Thyroid gland (tissue), 4 donors: ENCODE measurements at regions not wholly inside any gene's neighbourhood (a gene's known extent, or its start where the extent isn't known, plus 50 kb on each side); places are given as distances from the start of the nearest gene placed in this dataset.

ENCODE experiments used
- DNase-seq, 2 donors: peaks; one replicate each; pipeline ENCODE4 v3.0.0-alpha.2; 2019
- H3K27ac ChIP-seq, 3 donors: fragments of 200-600 bp; sonication (generic); 1 replicate in 2 of 3; 2 replicates in 1 of 3; pipeline ENCODE4 v1.5.1; 2016 to 2019; ENCODE audit warnings: mild to moderate bottlenecking in 1 of 3, moderate library complexity in 1 of 3
- H3K27me3 ChIP-seq: fragments of 200-600 bp; sonication (generic); one replicate; pipeline ENCODE4 v1.5.1; 2019
- H3K36me3 ChIP-seq, 2 donors: fragments of 200-600 bp; sonication (generic); one replicate each; pipeline ENCODE4 v1.5.1; 2016 to 2019
- H3K4me1 ChIP-seq, 2 donors: fragments of 200-600 bp; sonication (generic); one replicate each; pipeline ENCODE4 v1.5.1; 2017 to 2019
- H3K4me3 ChIP-seq, 3 donors: fragments of 200-600 bp; sonication (generic); replicated peaks in 1 of 3; 1 replicate in 2 of 3; 2 replicates in 1 of 3; pipeline ENCODE4 v1.5.1; 2016; ENCODE audit warnings: mild to moderate bottlenecking in 1 of 3
- H3K9me3 ChIP-seq: fragments of 200-600 bp; sonication (generic); one replicate; pipeline ENCODE4 v1.5.1; 2017
- POLR2A ChIP-seq, 2 donors: fragments of 450-650 bp; IDR thresholded peaks; one replicate each; pipeline ENCODE4 v1.6.1; 2017; ENCODE audit warnings: antibody characterized with exemption in 2 of 2, mild to moderate bottlenecking in 2 of 2, moderate library complexity in 1 of 2
- WGBS, 2 donors: methylation state at CpG; one replicate each; pipeline ENCODE4 v1.1.5; 2017; 5-methylcytosine and 5-hydroxymethylcytosine counted together
- intact Hi-C: fragments of 100-400 bp; cut with DNase I; formaldehyde crosslinking; loops from one replicate; pipeline ENCODE4 v1.15.1; 2023
- TF ChIP-seq, protein P1 (sequence below), 6 experiments: fragments of 200-600 bp in 3 of 6; fragments of 450-650 bp in 3 of 6; sonication (generic) in 3 of 6; IDR thresholded peaks; one replicate each; pipeline ENCODE4 v1.5.1; 2016 to 2019; ENCODE audit warnings: antibody characterized with exemption in 6 of 6, mild to moderate bottlenecking in 2 of 6, inconsistent platforms in 1 of 6, moderate library complexity in 1 of 6

GRCh38 chrY:19274076-19274475 lies 470.4 kb downstream of the KDM5D start:
- intact Hi-C loops = no loop called here
- WGBS, 2 donors = 84 to 86% methylated on average over 1 of the region's 1 CpG
- no peak for DNase-seq
- Histone ChIP-seq H3K9me3 (no peaks in the 10 kb centered on the region), H3K4me1 (no peaks in the 10 kb centered on the region), H3K27me3 (no peaks in the 10 kb centered on the region), H3K4me3 (no peak overlapping the region), H3K36me3 (no peaks in the 10 kb centered on the region), H3K27ac (no peak overlapping the region)
- no peak for TF ChIP-seq POLR2A (IDR thresholded peaks at IDR 0.05)
- TF ChIP-seq, protein P1, sequence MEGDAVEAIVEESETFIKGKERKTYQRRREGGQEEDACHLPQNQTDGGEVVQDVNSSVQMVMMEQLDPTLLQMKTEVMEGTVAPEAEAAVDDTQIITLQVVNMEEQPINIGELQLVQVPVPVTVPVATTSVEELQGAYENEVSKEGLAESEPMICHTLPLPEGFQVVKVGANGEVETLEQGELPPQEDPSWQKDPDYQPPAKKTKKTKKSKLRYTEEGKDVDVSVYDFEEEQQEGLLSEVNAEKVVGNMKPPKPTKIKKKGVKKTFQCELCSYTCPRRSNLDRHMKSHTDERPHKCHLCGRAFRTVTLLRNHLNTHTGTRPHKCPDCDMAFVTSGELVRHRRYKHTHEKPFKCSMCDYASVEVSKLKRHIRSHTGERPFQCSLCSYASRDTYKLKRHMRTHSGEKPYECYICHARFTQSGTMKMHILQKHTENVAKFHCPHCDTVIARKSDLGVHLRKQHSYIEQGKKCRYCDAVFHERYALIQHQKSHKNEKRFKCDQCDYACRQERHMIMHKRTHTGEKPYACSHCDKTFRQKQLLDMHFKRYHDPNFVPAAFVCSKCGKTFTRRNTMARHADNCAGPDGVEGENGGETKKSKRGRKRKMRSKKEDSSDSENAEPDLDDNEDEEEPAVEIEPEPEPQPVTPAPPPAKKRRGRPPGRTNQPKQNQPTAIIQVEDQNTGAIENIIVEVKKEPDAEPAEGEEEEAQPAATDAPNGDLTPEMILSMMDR (IDR thresholded peaks at IDR 0.05) = no peak

DNA sequence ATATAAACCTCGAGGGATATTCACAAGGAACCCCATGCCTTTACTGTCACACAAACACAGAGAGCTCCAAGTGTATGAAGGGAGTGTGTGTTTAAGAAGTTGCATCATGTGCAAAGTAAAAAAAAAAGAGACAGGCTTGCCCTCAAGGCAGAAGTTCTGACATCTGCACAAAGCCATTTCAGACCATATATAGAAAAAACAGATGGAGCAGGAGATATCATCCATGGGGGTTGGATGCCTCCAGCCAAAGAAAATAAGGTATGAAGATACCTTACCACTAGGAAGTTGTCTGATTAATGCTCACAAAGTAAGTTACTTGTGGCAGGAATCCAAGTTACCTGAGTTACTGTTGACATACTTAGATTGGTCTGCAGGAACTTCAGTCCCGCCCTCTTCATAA lies 476.2 kb downstream of the KDM5D start:
- H3K36me3 ChIP-seq = no peaks in the 10 kb centered on the region
- no peaks in the 10 kb centered on the region for H3K9me3 ChIP-seq
- TF ChIP-seq, protein P1 (IDR thresholded peaks at IDR 0.05) = no peak
- no peak for TF ChIP-seq POLR2A (IDR thresholded peaks at IDR 0.05)
- H3K4me3 ChIP-seq = no peak overlapping the region
- no peaks in the 10 kb centered on the region for H3K4me1 ChIP-seq
- no peak for DNase-seq
- intact Hi-C loops = no loop called here
- 48 to 51% methylated on average over 2 of the region's 2 CpGs for WGBS, 2 donors
- no peak overlapping the region for H3K27ac ChIP-seq
- no peaks in the 10 kb centered on the region for H3K27me3 ChIP-seq

GRCh38 chrY:19265404-19265803 lies 479.1 kb downstream of the KDM5D start:
- TF ChIP-seq, protein P1 (IDR thresholded peaks at IDR 0.05) = no peak
- no peak for TF ChIP-seq POLR2A (IDR thresholded peaks at IDR 0.05)
- Histone ChIP-seq H3K4me3 (no peak overlapping the region), H3K36me3 (no peaks in the 10 kb centered on the region), H3K4me1 (no peaks in the 10 kb centered on the region), H3K9me3 (no peaks in the 10 kb centered on the region), H3K27ac (no peak overlapping the region), H3K27me3 (no peaks in the 10 kb centered on the region)
- DNase-seq = no peak
- intact Hi-C loops = no loop called here
- 79% methylated on average over 2 of the region's 2 CpGs; no CpG with 5 or more reads in 1 of the 2 donors for WGBS, 2 donors

DNA sequence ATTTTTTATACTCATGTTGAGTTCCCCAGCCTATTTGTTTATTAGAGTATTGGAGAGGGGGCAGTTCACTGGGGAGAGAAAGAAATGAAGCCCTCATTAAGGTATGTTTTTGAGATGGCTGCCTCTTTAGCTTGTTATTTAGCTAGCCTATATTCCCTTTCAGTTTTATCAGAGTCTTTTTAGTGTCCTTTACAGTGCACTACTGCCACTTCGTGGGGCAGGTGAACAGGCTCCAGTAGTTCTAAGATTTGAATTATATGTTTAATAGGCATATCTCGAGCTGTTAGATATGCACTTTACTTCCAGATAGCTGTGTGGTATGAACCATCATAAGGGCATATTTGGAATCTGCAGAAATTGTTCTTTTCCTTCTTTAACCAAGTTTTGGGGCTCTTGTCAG lies 482.2 kb downstream of the KDM5D start:
- Histone ChIP-seq H3K9me3 (no peaks in the 10 kb centered on the region), H3K27me3 (no peaks in the 10 kb centered on the region), H3K4me1 (no peaks in the 10 kb centered on the region), H3K27ac (no peak overlapping the region), H3K4me3 (no peak overlapping the region), H3K36me3 (no peaks in the 10 kb centered on the region)
- intact Hi-C loops = no loop called here
- DNase-seq = no peak
- no peak for TF ChIP-seq POLR2A (IDR thresholded peaks at IDR 0.05)
- TF ChIP-seq, protein P1 (IDR thresholded peaks at IDR 0.05) = no peak
- WGBS, 2 donors = 64 to 66% methylated on average over 2 of the region's 2 CpGs

DNA sequence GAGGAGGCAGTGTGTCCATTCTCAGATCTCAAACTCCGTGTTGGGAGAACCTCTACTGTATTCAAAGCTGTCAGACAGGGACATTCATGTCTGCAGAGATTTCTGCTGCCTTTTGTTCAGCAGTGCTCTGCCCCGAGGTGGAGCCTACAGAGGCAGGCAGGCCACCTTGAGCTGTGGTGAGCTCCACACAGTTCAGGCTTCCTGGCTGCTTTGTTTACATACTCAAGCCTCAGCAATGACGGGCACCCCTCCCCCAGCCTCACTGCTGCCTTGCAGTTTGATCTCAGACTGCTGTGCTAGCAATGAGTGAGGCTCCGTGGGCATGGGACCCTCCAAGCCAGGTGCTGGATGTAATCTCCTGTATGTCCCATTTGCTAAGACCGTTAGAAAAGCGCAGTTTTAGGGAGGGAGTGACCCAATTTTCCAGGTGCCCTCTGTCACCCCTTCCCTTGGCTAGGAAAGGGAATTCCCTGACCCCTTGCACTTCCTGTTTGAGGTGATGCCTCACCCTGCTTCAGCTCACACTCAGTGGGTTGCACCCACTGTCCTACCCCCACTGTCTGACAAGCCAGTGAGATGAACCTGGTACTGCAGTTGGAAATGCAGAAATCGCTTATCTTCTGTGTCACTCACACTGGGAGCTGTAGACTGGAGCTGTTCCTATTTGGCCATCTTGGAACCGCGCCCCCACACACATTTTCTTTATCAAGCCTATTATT lies 458.9 kb upstream of the HSFY2 start:
- WGBS, 2 donors = 56 to 60% methylated on average over 5 to 6 of the region's 9 CpGs
- no peak overlapping the region for H3K4me3 ChIP-seq
- no peaks in the 10 kb centered on the region for H3K27me3 ChIP-seq
- no peak overlapping the region for H3K27ac ChIP-seq
- TF ChIP-seq POLR2A (IDR thresholded peaks at IDR 0.05) = no peak
- TF ChIP-seq, protein P1 (IDR thresholded peaks at IDR 0.05) = no peak
- no peaks in the 10 kb centered on the region for H3K4me1 ChIP-seq
- no peaks in the 10 kb centered on the region for H3K9me3 ChIP-seq
- H3K36me3 ChIP-seq = no peaks in the 10 kb centered on the region
- intact Hi-C loops = no loop called here
- DNase-seq = no peak
